LNCAP (cell line): ENCODE measurements at regions not wholly inside any gene's neighbourhood (a gene's known extent, or its start where the extent isn't known, plus 50 kb on each side); places are given as distances from the start of the nearest gene placed in this dataset.

Source experiments
- TF ChIP-seq, protein P1 (sequence below): fragments of 450-650 bp; IDR thresholded peaks from 2 replicates; pipeline ENCODE4 v1.5.1; 2017; ENCODE audit warnings: mild to moderate bottlenecking

DNA sequence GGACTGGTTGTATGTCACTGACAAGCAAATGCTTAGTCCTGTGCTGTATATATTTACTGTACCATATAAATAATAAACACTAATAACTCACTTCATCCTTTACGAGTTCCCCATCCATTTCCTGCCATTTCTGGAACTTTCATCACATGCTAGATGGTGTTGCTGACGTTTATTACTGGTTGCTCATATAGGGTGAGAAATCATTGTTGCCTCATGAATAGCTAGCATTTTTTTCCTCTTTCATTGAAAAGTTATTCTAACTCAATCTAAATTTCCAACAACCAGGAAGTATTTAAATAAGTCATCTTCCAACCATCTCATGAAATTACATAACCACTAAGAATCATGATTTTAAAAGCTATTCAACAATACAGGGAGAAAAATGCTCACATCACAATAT, 88.6 kb upstream of the RCN1 start:
- TF ChIP-seq, protein P1, sequence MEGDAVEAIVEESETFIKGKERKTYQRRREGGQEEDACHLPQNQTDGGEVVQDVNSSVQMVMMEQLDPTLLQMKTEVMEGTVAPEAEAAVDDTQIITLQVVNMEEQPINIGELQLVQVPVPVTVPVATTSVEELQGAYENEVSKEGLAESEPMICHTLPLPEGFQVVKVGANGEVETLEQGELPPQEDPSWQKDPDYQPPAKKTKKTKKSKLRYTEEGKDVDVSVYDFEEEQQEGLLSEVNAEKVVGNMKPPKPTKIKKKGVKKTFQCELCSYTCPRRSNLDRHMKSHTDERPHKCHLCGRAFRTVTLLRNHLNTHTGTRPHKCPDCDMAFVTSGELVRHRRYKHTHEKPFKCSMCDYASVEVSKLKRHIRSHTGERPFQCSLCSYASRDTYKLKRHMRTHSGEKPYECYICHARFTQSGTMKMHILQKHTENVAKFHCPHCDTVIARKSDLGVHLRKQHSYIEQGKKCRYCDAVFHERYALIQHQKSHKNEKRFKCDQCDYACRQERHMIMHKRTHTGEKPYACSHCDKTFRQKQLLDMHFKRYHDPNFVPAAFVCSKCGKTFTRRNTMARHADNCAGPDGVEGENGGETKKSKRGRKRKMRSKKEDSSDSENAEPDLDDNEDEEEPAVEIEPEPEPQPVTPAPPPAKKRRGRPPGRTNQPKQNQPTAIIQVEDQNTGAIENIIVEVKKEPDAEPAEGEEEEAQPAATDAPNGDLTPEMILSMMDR = no peak

GRCh38 chr11:31997955-31998354, 92.9 kb upstream of the RCN1 start:
- TF ChIP-seq, protein P1 = no peak

- TF ChIP-seq, protein P1 = no peak
These were observed 94.6 kb upstream of the RCN1 start for GRCh38 chr11:31996159-31996881.

DNA sequence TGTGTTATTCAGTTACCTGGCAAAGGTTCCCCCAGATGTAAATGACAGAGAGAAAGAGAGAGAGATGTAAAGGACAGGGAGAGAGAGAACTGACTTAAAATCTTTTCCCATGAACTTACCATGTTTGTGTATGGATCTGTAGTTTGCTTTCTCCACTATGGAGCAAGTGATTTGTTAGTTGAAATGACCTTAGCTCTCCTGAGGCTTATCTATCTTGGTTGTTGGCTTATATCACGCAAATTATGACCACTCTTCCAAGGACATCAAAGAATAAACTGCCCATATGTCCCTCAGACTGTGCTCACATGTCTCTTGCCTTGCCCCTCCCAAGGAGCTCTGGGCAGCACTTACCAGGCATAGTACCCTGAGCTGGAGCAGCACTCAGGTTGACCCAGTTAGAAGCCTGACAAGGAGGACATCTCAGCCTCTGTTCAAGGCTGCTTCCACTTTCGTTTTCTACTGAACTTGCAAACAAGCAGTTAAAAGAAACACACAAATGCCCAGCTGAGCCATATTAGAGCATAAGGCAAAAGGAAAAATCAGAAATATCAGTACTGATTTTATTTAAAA, 95.3 kb upstream of the RCN1 start:
- TF ChIP-seq, protein P1 = no peak

DNA sequence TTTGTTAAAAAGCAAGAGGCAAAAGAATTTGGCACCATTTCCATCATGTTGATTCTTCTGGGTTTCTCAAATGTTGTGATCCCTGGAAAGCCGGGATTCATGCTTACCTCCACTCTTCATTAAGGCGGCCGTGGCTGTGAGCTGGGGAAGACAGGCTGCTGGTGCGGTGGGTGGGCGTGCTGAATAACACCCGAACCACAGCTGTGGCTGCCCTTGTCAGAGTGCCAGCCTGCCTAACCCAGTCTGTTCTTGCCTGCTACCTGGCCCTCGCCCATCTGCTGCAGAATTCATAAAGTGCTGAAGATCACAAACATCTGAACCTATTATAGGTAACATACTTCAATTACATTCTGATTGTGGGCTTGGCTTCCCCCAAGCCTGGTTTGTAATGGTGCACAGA, 95.8 kb upstream of the RCN1 start:
- TF ChIP-seq, protein P1 = no peak

- TF ChIP-seq, protein P1 = no peak
These were observed 103.5 kb upstream of the RCN1 start for GRCh38 chr11:31987118-31988005.

DNA sequence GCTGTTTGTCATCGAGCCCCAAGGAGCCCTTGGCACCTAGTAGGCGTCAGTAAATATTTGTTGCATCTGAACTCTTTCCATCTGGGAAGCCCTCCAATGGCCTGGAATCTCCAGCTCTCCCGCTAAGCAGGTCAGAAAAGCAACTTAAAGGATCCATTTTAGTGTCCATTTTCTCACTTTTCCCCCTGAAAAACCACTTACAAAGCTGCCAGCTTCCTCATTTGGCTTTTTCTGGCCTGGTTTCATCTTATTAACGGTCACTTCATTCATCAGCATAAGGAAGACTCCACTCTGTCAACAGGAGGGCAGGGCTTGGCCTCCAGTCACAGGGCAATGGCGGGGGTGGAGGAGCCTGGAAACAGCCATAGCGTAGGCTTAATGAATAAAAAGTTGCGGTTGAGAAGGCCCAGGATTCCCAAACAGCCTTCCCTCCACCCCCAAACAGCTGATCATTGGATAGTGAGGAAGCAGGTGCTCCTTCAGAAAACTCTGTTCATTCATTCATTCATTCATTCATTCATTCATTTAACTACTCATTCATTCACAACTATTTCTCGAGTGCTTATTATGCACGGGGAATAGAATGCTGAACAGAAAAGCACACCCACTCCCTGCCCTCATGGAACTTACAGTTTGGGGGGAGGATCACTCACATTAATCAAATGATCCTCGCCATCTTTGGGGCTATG, 104.5 kb upstream of the RCN1 start:
- TF ChIP-seq, protein P1 = no peak
